Stimulated activated naive CD4-positive, alpha-beta T cell (primary cell): ENCODE measurements at regions not wholly inside any gene's neighbourhood (a gene's known extent, or its start where the extent isn't known, plus 50 kb on each side); places are given as distances from the start of the nearest gene placed in this dataset.

Experiments used
- DNase-seq, 6 experiments: peaks; one replicate each; lab custom pipeline; 2025; lab: John Stamatoyannopoulos, UW

GRCh38 chr7:47636433-47637175 is 54.7 kb upstream of the TNS3 start:
- DNase-seq = no peak

DNA sequence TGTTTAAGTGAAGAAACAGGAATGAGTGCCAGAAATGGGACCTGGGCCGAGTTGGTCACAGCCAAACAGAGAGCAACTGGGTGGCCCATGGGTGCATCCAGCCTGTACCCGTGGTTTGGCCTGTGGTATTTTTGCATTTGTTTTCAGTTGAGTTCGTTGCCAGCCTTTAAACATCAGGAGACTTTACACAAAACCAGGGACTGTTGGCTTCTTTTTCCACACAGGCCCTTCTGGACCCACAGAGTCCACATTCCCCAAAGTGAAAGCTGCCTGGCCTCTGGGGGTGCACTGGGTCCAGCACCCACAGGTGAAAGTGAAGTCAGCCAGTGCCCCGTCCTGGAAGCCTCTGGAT is 54.1 kb upstream of the TNS3 start:
- no peak for DNase-seq

DNA sequence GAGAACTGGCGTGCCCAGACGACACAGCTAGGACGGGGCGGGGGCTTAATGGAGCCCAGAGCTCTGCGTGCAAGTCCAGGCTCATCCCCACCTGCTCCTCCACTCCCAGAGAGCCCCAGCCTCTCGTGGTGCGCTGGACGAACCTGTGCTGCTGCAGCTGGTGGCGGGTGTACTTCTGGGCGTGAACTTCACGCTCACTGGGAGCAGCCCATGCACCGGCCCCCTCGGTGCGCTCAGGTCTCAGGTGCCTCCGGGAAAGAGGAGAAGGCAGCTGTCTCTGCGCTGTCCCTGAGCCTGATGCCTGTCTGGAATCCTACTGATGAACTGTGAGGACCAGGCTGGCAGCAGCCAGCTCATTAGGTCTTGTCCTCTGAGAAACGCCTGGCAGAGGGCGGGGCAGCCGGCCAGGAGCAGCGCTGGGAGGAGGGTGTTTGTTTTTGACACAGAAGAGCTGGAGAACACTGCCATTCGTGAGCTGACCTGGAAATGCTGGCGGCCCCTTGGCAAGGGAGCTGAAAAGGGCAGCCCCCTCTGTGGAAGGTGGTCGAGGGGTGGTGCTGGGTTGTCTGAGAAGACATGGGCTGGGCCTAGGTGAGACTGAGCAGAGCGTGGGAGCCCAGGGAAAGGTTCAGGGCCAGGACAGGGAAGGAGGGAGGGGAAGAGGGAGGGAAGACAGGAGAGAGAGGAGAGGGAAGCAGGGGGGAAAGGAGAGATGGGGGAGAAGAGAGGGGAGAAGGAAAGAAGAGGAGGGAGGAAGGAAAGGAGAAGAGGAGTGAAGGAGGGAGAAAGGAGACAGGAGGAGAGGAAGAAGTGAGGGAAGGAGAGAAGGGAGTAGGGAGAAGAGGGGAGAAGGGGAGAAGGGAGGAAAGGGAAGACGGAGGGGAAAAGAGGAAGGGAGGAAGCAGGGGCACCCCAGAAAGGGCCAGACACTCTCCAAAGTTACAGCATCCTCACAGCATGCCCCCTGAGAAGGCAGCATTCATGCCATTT is 53.5 kb upstream of the TNS3 start:
- no peak for DNase-seq

- DNase-seq = no peak
These were observed 52.4 kb upstream of the TNS3 start for GRCh38 chr7:47634273-47634672.

- no peak for DNase-seq
These were observed 51.2 kb upstream of the TNS3 start for GRCh38 chr7:47633134-47633533.
